ENCODE measurements at regions not wholly inside any gene's neighbourhood (a gene's known extent, or its start where the extent isn't known, plus 50 kb on each side); places are given as distances from the start of the nearest gene placed in this dataset.
A peak's percentile ranks its signal among the peaks of the same experiment; 100 is the strongest.

DNA sequence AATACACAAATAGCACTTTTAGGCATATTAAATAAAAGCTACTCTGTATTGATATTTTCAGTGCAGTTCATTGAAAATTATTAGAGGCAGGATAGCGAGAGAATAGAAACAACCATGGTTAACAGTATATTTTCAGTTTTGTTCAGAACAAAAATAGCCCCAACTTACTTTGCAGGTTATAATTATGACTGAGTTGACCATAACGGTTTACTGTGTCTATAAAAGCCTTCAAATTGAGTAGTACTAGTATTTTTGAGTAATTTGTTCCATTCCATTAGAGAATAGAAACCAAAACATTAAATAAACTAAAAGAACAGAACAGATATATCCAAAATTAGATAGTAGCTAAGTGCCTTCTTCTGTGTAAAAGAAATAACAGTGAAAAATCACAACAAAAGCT, 1108.4 kb upstream of the PCDH20 start:
- no peaks in the 10 kb centered on the region for H3K9me3 ChIP-seq (ENCODE audit: control insufficient read depth, low read depth, low read length)
- Mint-ChIP-seq H3K4me3 (no peak overlapping the region), H3K27ac (peak overlapping the region in 2 of 3 experiments; percentile 89 to 100; a peak in 3 of 7 replicates), H3K4me1 (peaks cover 27 to 35% of the 10 kb centered on the region in 2 experiments), H3K9me3 (peaks cover 0 to 3% of the 10 kb centered on the region in 2 experiments; a peak in 1 of 5 replicates), H3K36me3 (ENCODE audit: insufficient read depth in 1 of 3, low read depth in 3 of 3) (0 out of 7 replicates have a peak, but pooled peaks cover 0 to 1% (median 0%) of the 10 kb centered on the region in 3 experiments), H3K27me3 (ENCODE audit: low read depth) (no peaks in the 10 kb centered on the region)
- H3K9ac ChIP-seq (ENCODE audit: extremely low read depth, insufficient read length, low read length): no peak overlapping the region
- WGBS (ENCODE audit: extremely low coverage, insufficient read length, low lambda C conversion rate): no CpG with 5 or more reads among the region's 2 CpGs
- no peak overlapping the region for H3K23ac ChIP-seq (ENCODE audit: insufficient read length, low read depth, low read length)
- no peak overlapping the region for H2BK120ac ChIP-seq (ENCODE audit: low read depth, low read length, poor library complexity, severe bottlenecking)
- H4K20me1 ChIP-seq (ENCODE audit: control insufficient read depth, insufficient read depth, insufficient read length): no peaks in the 10 kb centered on the region
- no peak overlapping the region for H2AK5ac ChIP-seq (ENCODE audit: insufficient read length, low read length)
- H2BK12ac ChIP-seq (ENCODE audit: insufficient read length, low read depth, low read length): no peak overlapping the region
- no peak overlapping the region for H2AFZ ChIP-seq (ENCODE audit: low read length)
- H2BK5ac ChIP-seq (ENCODE audit: insufficient read length, low read length): no peak overlapping the region
- no peak overlapping the region for H3K56ac ChIP-seq (ENCODE audit: insufficient read length, low read depth, low read length)
- no peak overlapping the region for H2BK20ac ChIP-seq (ENCODE audit: low read depth, low read length, poor library complexity, severe bottlenecking)
- H2BK15ac ChIP-seq (ENCODE audit: low read depth, low read length): no peak overlapping the region
- no peak overlapping the region for H4K8ac ChIP-seq (replicated peaks; ENCODE audit: insufficient read length, low read depth, low read length)
- no peak overlapping the region for H4K91ac ChIP-seq (ENCODE audit: insufficient read length, low read depth, low read length)
- H3K4ac ChIP-seq (ENCODE audit: low read depth, low read length): no peak overlapping the region
- no peaks in the 10 kb centered on the region for H3K23me2 ChIP-seq (ENCODE audit: insufficient read length, low read depth, low read length, poor library complexity, severe bottlenecking)
- H3K27me3 ChIP-seq (ENCODE audit: insufficient read depth, low read length): no peaks in the 10 kb centered on the region
- TF ChIP-seq, protein P1, sequence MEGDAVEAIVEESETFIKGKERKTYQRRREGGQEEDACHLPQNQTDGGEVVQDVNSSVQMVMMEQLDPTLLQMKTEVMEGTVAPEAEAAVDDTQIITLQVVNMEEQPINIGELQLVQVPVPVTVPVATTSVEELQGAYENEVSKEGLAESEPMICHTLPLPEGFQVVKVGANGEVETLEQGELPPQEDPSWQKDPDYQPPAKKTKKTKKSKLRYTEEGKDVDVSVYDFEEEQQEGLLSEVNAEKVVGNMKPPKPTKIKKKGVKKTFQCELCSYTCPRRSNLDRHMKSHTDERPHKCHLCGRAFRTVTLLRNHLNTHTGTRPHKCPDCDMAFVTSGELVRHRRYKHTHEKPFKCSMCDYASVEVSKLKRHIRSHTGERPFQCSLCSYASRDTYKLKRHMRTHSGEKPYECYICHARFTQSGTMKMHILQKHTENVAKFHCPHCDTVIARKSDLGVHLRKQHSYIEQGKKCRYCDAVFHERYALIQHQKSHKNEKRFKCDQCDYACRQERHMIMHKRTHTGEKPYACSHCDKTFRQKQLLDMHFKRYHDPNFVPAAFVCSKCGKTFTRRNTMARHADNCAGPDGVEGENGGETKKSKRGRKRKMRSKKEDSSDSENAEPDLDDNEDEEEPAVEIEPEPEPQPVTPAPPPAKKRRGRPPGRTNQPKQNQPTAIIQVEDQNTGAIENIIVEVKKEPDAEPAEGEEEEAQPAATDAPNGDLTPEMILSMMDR (conservative IDR thresholded peaks at IDR 0.05): no peak
- DNase-seq: no peak
- no peak overlapping the region for H3K14ac ChIP-seq (ENCODE audit: insufficient read depth, low read length)
- no peak overlapping the region for H3K27ac ChIP-seq (ENCODE audit: insufficient read length, low read depth, low read length)
- H4K5ac ChIP-seq (ENCODE audit: insufficient read length, low read depth, low read length): no peak overlapping the region
- H3K79me1 ChIP-seq (ENCODE audit: insufficient read depth, low read depth, low read length, poor library complexity, severe bottlenecking): no peaks in the 10 kb centered on the region
- H3K4me2 ChIP-seq (ENCODE audit: insufficient read depth, insufficient read length, low read length): no peak overlapping the region
- H3T11ph ChIP-seq (ENCODE audit: low read length): no peak overlapping the region
- no peaks in the 10 kb centered on the region; the same call in 1 of the 2 replicates for H3K4me1 ChIP-seq (ENCODE audit: insufficient read depth, low read length)
- no peak overlapping the region for H3K18ac ChIP-seq (ENCODE audit: insufficient read length, low read depth, low read length)
- H3K79me2 ChIP-seq (ENCODE audit: insufficient read depth, low read length): no peaks in the 10 kb centered on the region
